ENCODE measurements at regions not wholly inside any gene's neighbourhood (a gene's known extent, or its start where the extent isn't known, plus 50 kb on each side); places are given as distances from the start of the nearest gene placed in this dataset.

GRCh38 chr1:78383923-78384322 lies 106.9 kb upstream of the PTGFR start:
- in situ Hi-C loops (cut with MboI): no loop called here

GRCh38 chr1:78385744-78386462 lies 104.9 kb upstream of the PTGFR start:
- Histone ChIP-seq H3K36me3 (ENCODE audit: control insufficient read depth, insufficient read depth, low read length) (no peaks in the 10 kb centered on the region), H3K27ac (ENCODE audit: extremely low read depth, low read depth, low read length) (no peak overlapping the region), H2AFZ (ENCODE audit: low read depth, low read length) (no peak overlapping the region), H3K4me2 (ENCODE audit: insufficient read depth, low read length) (no peak overlapping the region), H3K9me3 (replicated peaks; ENCODE audit: control insufficient read depth, insufficient read depth, low read depth, low read length) (no peaks in the 10 kb centered on the region), H3K27me3 (ENCODE audit: control insufficient read depth in 2 of 2, insufficient read depth in 2 of 2, low read length in 2 of 2) (no peaks in the 10 kb centered on the region), H4K20me1 (replicated peaks; ENCODE audit: control insufficient read depth, insufficient read depth, low read length) (no peaks in the 10 kb centered on the region), H3K4me1 (replicated peaks in 1 of 2; ENCODE audit: control insufficient read depth in 2 of 2, insufficient read depth in 2 of 2, low read length in 2 of 2) (no peaks in the 10 kb centered on the region), H3K79me2 (ENCODE audit: control insufficient read depth, insufficient read depth, low read length) (no peaks in the 10 kb centered on the region), H3K4me3 (no peak overlapping the region), H3K9me1 (ENCODE audit: control insufficient read depth, insufficient read depth, low read length) (no peaks in the 10 kb centered on the region), H3K9ac (ENCODE audit: insufficient read depth in 1 of 2, low read depth in 2 of 2, low read length in 2 of 2) (no peak overlapping the region)
- in situ Hi-C loops (cut with MboI): no loop called here
- DNase-seq (ENCODE audit: extremely low read depth in 1 of 4, low spot score in 3 of 4): no peak
- ChIA-PET CTCF (ENCODE audit: low intra/inter-chr PET ratio) (no interaction called here), POLR2A (no interaction called here)
- BruUV-seq (replicated peaks): no TSS peak
- 0% methylated on average over 1 of the region's 1 CpG for WGBS (ENCODE audit: insufficient coverage, low coverage, missing lambda C conversion rate)
- no peak for ATAC-seq
- TF ChIP-seq CEBPG (CRISPR knock-in tag; IDR thresholded peaks at IDR 0.05) (no peak), CEBPG (tag; conservative IDR thresholded peaks at IDR 0.05 in 1 of 2, IDR thresholded peaks at IDR 0.05 in 1 of 2) (0 out of 4 replicates have a peak, but pooled peaks of 1 of the 2 experiments have one; percentile 1), TFE3 (CRISPR knock-in tag; IDR thresholded peaks at IDR 0.05) (peak; percentile 15), ARID4B (CRISPR knock-in tag; IDR thresholded peaks at IDR 0.05) (no peak)
- no peak for FAIRE-seq
- intact Hi-C loops (cut with micrococcal nuclease): no loop called here

More at GRCh38 chr1:78383923-78384322, 106.9 kb upstream of the PTGFR start:
- no peaks in the 10 kb centered on the region for H3K36me3 ChIP-seq (ENCODE audit: control insufficient read depth, insufficient read depth, low read length)
- no peak overlapping the region for H3K27ac ChIP-seq (ENCODE audit: extremely low read depth, low read depth, low read length)
- no peaks in the 10 kb centered on the region for H3K79me2 ChIP-seq (ENCODE audit: control insufficient read depth, insufficient read depth, low read length)
- H3K9ac ChIP-seq (ENCODE audit: insufficient read depth in 1 of 2, low read depth in 2 of 2, low read length in 2 of 2): no peak overlapping the region
- H3K9me1 ChIP-seq (ENCODE audit: control insufficient read depth, insufficient read depth, low read length): no peaks in the 10 kb centered on the region
- TF ChIP-seq NCOA1 (IDR thresholded peaks at IDR 0.05; ENCODE audit: low read depth) (no peak), CEBPG (CRISPR knock-in tag; IDR thresholded peaks at IDR 0.05) (no peak), CEBPG (tag; conservative IDR thresholded peaks at IDR 0.05 in 1 of 2, IDR thresholded peaks at IDR 0.05 in 1 of 2) (0 out of 4 replicates have a peak, but pooled peaks of 1 of the 2 experiments have one; percentile 19), PCBP2 (IDR thresholded peaks at IDR 0.05; ENCODE audit: low read depth, low read length, poor library complexity, severe bottlenecking) (no peak)
- no peak overlapping the region for H3K4me3 ChIP-seq
- intact Hi-C loops (cut with micrococcal nuclease): no loop called here
- ATAC-seq (no peak), DNase-seq (ENCODE audit: extremely low read depth in 1 of 4, low spot score in 3 of 4) (no peak), FAIRE-seq (no peak)
- ChIA-PET POLR2A (no interaction called here), CTCF (ENCODE audit: low intra/inter-chr PET ratio) (no interaction called here)
- no TSS peak for BruUV-seq (replicated peaks)
- no peaks in the 10 kb centered on the region for H3K27me3 ChIP-seq (ENCODE audit: control insufficient read depth in 2 of 2, insufficient read depth in 2 of 2, low read length in 2 of 2)
- no peaks in the 10 kb centered on the region for H3K9me3 ChIP-seq (replicated peaks; ENCODE audit: control insufficient read depth, insufficient read depth, low read depth, low read length)
- H3K4me1 ChIP-seq (replicated peaks in 1 of 2; ENCODE audit: control insufficient read depth in 2 of 2, insufficient read depth in 2 of 2, low read length in 2 of 2): no peaks in the 10 kb centered on the region
- no peak overlapping the region for H3K4me2 ChIP-seq (ENCODE audit: insufficient read depth, low read length)
- 0% methylated on average over 1 of the region's 1 CpG for WGBS (ENCODE audit: insufficient coverage, low coverage, missing lambda C conversion rate)
- H4K20me1 ChIP-seq (replicated peaks; ENCODE audit: control insufficient read depth, insufficient read depth, low read length): no peaks in the 10 kb centered on the region
- H2AFZ ChIP-seq (ENCODE audit: low read depth, low read length): no peak overlapping the region

All from K562 (cell line).